22Rv1 (cell line): ENCODE measurements at regions not wholly inside any gene's neighbourhood (a gene's known extent, or its start where the extent isn't known, plus 50 kb on each side); places are given as distances from the start of the nearest gene placed in this dataset.

ENCODE experiments used
- ZFX ChIP-seq: fragments of 450-650 bp; IDR thresholded peaks from 2 replicates; pipeline ENCODE4 v1.6.1; 2017; ENCODE audit warnings: antibody characterized with exemption, borderline replicate concordance
- TF ChIP-seq, protein P1 (sequence below): fragments of 450-650 bp; IDR thresholded peaks from 2 replicates; pipeline ENCODE4 v1.5.1; 2017; ENCODE audit warnings: mild to moderate bottlenecking

DNA sequence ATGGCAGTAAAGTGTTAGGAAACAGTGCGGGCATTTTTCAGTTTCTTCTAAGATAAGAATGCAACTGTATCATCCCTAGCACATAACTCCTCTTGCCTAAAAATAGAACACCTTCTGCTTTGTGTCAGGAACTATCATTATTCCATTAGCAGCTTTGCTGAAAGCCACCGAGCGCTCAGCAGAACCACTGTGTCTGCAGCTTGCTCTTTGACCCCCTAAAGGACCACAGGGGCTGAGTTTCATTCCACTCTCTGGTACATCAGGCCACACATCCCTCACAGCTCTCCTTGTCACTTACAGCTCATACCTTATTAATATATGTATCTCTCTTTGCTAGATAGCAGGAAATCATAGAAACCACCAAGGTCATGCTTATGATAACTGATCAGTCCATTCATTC lies 360.2 kb downstream of the KCNA4 start:
- TF ChIP-seq, protein P1, sequence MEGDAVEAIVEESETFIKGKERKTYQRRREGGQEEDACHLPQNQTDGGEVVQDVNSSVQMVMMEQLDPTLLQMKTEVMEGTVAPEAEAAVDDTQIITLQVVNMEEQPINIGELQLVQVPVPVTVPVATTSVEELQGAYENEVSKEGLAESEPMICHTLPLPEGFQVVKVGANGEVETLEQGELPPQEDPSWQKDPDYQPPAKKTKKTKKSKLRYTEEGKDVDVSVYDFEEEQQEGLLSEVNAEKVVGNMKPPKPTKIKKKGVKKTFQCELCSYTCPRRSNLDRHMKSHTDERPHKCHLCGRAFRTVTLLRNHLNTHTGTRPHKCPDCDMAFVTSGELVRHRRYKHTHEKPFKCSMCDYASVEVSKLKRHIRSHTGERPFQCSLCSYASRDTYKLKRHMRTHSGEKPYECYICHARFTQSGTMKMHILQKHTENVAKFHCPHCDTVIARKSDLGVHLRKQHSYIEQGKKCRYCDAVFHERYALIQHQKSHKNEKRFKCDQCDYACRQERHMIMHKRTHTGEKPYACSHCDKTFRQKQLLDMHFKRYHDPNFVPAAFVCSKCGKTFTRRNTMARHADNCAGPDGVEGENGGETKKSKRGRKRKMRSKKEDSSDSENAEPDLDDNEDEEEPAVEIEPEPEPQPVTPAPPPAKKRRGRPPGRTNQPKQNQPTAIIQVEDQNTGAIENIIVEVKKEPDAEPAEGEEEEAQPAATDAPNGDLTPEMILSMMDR = no peak
- no peak for TF ChIP-seq ZFX
